ENCODE measurements at regions not wholly inside any gene's neighbourhood (a gene's known extent, or its start where the extent isn't known, plus 50 kb on each side); places are given as distances from the start of the nearest gene placed in this dataset.

DNA sequence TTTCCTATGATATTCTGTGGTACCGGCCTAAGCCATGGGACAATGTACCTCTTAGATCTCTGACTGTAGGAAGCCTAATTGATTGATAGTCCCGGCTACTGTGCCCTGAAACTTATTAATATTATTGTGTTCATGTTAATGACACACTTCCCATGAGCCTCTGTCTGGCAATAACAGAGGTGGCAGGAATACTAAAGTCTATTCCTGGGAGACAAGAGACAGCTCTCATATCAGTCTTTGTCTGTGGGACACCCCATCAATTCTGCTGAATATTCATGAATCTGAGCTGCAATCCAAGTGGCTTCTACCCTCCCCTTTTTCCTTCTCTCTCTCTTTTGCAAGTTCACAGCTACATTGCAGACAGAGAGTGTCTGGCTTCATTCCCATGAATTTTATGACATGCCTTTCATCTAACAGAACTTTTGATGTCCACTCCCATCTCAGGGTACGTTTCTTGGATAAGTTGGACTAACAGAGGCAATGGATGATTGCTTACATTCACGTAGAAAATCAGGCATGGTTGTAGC lies 907.5 kb downstream of the ZPLD1 start:
- DNase-seq (ENCODE audit: low spot score): no peak

DNA sequence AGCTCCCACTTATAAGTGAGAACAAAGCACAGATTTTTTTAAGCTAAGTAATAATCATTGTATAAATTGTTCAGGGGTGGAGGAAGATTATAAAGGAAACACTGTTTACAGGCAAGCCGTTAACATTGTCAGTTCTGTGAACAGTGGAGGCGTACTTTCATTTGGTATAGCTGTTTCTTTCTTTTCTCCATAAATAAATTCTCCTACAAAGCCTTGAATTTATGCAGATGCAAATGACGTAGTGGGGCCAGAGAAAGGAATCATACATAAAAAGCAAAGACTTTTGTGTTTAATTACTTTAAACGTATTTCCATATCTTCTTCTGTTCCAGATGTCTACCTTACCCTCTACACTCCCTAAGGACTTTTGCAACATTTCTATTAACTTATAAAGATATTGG lies 914.9 kb downstream of the ZPLD1 start:
- DNase-seq (ENCODE audit: low spot score): no peak

DNA sequence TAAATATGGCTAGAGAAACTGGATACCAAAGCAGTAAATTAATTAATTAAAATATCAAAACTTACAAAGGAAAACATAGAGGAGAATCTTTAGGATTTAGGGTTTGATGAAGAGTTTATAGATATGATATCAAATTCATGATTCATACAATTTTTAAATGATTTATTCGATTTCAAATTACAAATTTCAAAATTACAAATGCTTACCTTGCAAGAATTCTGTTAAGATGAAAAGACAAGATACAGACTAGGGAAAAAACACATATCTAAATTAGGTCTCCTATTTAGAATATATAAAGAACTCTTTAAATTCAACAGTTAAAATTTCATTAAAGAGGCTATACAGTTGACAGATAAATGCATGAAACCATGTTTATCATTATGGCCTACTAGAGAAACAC lies 930.7 kb downstream of the ZPLD1 start:
- DNase-seq (ENCODE audit: low spot score): no peak

DNA sequence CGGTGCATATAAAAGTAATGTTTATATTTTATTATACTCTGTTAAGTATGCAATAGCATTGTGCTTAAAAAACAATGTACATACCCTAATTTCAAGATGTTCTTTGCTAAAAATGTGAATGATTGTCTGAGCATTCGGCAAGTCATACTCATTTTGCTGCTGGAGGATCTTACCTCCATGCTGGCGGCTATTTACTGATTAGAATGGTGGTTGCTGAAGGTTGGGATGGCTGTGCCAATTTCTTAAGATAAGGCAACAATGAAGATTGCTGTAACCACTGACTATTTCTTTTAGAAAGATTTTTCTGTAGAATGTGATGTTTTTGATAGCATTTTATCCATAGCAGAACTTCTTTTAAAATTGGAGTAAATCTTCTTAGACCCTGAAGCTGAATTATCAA lies 932.7 kb downstream of the ZPLD1 start:
- DNase-seq (ENCODE audit: low spot score): no peak

DNA sequence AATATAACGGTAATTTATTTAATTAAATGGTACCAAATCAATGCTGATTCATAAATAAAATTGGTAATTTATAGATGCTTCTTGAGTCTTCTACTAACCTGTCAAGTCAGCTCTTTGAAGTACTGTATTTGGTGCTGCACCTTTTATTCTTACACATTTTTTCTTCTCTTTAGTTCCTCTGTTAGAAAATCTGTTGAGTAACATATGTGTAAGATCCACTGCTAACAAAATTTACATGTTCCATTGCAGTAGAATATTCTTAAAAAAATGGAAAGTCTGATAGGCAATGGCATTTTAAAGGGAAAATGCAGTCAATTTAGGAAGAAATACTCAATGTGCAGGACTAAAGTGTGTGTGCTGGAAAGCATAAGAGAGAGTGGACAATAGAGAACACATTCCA lies 936.6 kb downstream of the ZPLD1 start:
- no peak for DNase-seq (ENCODE audit: low spot score)

DNA sequence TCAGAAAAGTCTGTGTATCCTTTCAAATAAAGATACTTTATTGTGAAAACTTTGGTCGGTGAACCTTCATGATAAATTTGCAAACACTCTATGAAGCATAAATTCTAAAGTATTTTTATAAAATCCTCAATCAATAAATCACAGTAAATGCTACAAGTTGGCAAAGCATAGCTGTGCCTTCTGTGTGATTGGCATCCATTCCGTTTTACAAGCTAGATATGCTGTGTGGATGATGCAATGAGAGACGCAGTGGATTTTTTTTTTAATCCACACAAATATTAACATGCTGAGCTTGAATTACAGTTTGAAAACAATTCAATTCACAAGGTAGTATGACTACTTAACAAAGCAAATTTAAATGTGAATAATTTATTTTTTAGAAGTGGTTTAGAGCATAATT lies 937.2 kb downstream of the ZPLD1 start:
- no peak for DNase-seq (ENCODE audit: low spot score)

DNA sequence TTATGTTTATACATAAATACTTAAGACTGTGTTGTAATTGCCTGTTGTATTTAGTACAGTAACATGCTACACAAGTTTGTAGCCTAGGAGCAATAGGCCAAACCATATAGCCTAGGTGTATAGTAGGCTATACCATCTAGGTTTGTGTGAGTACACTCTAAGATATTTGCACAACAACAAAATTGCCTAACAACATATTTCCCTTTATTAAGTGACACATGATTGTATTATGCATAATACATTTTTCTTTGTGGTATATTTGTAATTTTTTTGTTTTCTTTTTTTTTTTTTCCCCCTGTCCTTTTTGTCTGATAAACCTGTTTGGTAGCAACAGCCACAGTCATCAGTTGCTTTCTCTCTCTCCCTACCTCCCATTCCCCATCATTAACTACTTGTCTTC lies 945.6 kb downstream of the ZPLD1 start:
- DNase-seq (ENCODE audit: low spot score): no peak

DNA sequence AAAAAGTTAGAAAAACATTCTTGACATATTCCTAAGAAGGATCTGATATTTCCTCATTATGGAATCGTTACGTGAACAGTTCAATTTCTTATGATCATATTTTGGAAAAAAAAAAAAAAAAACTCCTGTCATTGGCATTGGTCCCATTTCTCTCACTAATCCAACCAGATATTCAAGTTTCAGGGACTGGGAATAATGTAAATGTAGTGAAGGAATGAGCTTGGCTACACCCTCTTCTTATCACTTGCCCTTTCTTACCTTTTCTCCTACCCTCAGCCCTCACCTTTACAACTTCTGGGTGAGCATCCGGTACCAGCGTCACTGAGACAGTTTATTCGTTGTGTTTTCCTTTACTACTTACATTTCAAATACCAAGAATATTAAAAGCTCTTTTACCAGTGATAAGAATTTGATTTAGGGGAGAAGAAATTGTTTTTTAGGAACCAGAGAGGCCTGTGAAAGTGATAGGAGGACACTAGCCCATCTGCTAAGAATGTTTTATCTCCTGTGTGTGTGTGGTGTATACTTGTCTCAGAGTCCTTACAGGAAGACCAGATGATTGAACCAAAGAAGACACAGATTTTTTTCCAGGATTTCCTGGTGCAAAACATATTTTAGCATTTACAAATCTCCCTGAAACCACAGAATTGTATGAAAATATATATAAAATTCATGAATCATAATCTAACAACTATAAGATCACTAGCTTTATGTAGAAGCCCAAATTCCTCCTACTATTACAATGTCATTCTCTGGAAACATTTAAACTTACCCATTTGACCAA lies 946.7 kb downstream of the ZPLD1 start:
- DNase-seq (ENCODE audit: low spot score): no peak

DNA sequence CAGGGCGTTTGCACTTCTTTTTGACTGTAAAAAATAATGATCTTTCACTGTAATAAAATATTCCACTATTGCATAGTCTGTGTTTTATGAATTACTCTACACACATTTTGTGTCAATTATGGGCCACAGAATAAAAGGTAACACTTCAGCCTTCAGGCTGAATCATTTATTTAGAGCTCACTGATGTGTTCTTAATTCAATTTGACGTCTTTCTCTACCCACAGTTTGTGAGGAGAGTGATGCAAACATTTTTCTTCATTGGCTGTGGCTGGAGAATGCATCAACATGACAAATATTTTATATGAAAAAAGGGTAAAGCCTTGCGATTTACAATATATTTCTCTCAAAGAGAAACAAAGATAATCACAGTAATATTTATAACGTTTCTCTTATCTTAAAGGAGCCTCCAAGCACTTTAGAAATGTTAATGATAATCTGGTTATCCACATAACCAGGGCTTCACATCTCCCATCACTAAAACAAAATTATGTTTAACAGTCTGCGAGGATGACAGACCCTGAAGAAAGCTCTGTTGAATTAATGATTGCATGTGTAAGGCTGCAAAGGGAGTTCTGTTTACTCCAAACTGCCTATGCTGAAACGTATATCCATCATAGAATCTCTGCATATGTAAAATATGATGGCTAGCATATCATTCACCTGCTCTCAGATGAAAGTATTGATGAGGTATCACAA lies 951.3 kb downstream of the ZPLD1 start:
- no peak for DNase-seq (ENCODE audit: low spot score)

DNA sequence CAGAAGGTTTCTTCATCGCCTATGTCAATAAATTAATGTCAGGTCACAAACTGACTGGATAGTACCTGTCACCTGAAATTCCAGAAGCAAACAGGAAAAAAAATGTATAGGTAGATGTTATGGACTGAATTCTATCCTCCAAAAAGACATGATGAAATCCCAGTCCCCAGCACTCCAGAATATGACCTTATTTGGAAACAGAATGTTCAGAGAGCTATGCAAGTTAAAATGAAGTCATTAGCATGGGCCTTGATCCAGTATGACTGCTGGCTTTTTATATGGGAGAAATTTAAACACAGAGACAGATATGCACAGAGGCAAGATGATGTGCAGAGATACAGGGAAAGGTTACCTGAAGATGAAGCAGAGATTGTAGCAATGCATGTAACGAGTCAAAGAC lies 953.4 kb downstream of the ZPLD1 start:
- DNase-seq (ENCODE audit: low spot score): no peak

DNA sequence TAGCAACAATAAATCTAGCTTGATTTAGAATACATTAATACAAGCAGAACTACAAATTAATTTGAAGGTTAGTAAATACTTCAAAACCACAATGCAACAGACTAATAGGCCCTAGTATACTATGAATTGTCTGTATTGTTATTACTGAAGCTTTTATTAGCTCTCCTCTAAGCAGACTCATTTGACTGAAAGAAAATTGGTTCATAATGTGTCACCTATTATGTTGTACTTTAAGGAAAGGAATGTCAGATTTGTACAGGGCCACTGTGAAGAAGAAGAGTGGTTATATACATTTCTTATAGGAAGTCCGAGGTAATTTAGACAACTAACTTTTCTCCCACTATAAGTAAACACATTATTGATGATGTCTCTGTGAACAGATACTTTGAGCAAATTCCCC lies 954.5 kb downstream of the ZPLD1 start:
- DNase-seq (ENCODE audit: low spot score): peak; percentile 32

DNA sequence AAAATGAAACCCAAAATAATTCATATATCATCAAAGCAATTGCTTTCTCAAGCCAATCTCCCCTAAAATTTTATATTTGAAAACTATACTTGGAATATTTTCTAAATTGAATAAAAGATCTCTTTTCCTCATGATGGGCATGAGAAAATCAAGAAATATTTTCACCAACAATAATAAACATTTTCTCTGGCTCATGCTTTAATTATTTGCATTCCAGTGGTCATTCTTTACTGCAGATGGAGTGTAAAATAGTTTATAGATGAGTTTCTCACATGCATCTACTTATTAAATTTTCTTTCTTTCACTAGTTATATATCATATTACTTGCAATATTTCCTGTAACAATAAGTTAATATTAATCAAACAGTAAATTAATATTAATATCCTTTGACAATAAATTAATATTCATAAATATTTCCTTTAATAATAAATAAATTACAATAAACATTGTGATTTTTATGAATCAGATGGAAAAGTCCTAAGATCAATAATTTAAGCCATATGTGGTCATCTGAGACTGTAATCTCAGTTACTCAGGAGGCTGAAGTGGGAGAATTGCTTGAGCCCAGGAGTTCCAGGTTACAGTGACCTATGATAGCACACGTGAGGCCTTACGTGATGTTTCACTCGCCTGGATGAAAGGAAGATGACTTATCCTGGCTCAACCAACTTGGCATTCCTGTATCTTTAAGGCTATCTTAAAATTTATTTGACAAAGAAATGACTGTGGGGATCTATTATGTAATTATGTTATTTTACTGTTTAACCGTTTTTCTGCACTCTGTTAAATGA lies 958.8 kb downstream of the ZPLD1 start:
- DNase-seq (ENCODE audit: low spot score): peak; percentile 2

DNA sequence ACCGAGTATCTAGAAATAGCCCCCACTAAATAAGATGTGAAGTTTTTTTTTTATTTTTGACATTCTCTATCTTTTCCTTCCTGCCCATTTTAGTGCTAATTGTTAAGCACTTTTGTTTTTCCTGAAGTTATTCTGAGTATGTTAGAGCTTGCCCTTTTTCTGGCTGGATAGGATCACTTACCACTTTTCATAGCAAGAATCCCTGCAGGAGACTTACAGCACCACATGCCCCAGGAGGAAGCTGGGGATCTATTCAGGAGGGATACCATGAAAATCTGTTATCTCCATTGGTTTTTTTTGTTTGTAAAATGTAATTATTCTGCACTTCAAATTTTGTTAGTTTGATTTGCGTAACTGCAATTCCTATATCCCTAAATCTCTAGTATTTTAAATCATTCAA lies 968.4 kb downstream of the ZPLD1 start:
- no peak for DNase-seq (ENCODE audit: low spot score)

DNA sequence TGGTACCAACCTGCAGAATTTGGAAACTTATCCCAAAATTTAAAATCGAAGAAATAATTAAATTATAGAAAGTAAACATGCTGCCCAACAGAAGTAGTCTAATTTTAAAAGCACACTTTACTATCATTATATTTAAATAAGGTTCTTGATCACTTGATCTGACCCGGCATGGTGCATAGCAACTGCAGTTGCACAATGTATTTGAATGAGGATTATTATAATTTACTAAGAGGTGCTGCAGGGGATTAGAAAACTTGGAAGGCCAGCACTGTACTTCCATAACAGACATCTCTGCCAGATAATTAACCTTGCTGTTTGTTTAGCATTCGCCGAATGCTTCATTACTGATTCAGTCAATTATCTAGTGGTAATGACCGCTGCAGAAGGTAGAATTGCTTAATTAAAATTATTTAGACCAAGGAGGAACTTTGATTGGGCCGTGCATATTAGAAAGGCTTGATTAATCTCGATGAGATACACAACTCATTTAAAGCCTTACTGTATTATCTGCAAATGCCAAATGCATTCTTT lies 971.6 kb downstream of the ZPLD1 start:
- no peak for DNase-seq (ENCODE audit: low spot score)

DNA sequence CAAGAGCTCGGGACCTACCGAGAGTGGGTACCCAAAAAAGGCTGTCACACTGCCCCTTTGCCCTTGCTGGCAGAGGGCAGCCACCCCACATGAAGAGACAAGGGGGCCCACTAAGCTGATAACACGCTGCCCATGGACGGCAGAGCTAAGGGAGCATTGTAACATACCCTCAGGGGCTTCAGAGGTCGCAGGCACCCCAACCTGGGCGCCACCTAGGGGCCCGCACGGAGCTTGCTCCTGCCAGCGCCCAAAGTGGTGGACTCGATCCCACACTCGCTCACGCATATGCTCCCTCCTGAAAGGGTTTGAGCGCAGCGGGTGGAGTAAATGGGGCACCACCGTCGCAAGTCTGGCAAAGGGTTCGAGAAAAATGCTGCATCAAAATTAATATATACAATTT lies 975.4 kb downstream of the ZPLD1 start:
- DNase-seq (ENCODE audit: low spot score): no peak

DNA sequence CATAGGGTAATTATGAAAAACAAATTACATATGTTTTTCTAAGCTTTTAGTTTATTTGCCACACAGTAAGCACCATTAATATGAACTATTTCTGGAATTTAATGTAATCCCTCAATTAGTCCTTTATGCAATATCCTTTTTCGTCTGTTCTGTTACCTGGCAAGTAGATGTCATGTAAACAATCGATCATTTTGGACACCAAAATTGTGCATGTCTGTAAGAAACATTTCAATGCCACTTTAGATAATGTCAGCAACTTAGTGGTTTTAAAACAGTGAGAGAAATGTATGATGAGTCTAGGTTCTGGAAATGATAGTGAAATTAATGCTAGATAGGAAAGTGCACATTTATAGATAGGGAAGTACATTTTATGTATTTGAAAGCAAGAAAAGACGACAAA lies 986.6 kb downstream of the ZPLD1 start:
- no peak for DNase-seq (ENCODE audit: low spot score)

DNA sequence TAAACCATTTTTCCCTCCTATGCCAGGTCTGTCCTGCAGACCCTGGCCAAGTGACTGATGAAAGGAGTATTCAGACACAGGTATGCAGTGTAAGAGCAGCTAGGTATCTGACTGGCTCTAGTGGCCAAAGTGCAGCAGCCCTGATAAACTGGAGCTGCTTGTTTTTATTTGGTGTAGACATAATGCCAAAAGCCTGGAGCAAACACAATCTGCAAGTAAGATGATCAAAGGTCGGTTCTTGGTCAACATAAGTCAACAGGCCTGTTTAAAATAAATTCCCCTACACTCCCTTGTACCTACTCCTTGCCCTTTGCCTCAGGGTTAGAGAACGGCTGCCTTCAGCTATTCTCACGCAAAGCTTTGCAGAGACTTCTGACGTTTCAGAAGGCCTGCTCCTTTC lies 1003.1 kb downstream of the ZPLD1 start:
- DNase-seq (ENCODE audit: low spot score): no peak

DNA sequence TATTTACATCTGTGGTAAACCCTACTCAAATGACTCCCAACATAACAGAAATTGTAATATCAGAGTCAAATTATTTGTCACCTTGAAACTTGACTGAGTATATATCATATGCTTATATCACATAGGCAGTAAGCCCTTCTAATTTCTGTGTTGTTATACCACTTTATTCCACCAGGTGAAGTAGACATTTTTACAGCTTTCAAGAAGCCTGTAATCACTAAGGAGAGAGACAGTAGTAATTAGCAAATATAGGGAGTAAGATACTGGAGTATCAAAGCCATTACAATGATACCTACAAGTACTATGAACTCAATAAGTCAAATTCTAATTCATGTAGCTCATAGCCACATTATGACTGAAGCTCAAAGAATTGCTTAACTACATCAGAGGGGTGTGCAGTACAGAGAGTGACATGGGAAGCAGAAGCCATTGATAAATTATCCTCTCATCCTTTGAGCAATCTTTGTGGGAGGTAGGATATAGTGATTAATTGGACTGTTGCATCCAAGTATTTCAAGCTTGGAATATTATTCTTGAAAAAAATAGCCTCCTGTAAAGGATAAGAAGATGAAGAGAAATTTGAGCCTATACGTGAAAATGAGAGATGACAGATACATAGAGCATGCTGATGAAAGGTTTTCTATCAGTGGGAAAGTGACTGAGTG lies 1005.9 kb downstream of the ZPLD1 start:
- DNase-seq (ENCODE audit: low spot score): peak; percentile 21

DNA sequence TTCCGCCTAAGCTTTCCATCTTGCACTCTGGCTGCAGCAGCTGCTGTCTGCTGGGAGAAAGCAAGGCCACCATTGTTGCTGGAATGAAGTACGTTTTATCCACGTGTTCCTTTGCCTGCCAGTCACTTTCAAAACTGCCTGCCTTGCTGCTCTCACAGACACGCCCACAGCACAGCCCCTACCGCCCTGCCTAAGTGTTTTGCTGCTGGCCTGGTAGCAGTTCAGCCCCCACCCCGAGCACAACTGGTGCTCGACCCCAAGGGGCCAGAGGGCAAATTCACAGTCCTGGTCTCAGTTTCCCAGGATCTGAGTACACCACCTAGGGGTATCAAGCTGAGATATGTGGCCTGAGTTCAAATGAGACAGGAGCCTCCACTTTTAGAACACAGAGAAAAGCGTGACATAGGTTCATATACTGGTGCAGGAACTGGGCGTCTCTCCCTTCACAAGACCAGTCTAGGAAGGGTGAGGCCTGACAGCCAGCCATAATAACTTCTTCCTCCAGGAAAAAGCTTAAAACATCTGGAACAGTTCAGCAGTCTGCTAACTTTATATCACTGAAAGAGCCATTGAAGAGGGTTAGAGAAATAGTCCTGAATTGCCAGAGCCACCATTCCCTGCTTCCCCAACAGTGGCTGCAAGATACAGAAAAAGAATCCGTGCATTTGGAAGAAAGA lies 1012.3 kb downstream of the ZPLD1 start:
- DNase-seq (ENCODE audit: low spot score): no peak

DNA sequence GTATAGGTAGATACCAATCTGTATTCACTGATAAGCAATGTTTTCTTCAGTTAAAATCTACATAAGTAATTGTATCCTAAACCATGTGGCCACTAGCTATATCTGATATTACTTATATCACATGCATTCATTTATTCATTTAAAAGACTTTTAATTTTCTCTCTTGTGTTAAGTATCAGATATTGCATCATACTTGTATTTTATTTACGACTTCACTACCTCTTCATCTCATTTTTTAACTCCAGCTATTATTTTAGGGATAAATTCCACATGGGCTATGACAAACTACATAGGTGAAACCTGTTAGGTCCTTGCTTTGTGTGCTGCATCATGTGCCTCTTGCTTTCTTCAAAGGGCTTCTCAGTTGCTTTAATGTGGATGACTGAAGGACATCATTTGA lies 1018.3 kb downstream of the ZPLD1 start:
- DNase-seq (ENCODE audit: low spot score): no peak

DNA sequence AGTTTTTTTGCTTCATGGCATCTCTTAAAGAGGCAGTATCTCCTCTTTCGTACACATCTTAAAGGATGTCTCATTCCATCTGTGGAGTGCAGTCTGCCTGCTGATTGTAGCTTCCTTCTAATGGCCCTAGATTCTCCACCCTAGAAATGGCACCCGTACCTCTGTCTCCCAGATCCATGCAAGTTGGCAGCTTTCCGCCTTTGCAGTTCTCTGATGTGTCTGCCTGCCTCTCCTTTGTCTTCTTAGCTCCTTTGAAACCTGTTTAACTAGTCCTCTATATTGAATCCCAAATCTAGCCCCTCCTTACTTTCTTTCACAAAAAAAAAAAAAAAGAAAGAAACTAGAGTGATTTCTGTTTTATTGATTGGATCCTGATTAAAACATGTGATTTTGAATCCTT lies 1025.0 kb downstream of the ZPLD1 start:
- no peak for DNase-seq (ENCODE audit: low spot score)
